ENCODE measurements at regions not wholly inside any gene's neighbourhood (a gene's known extent, or its start where the extent isn't known, plus 50 kb on each side); places are given as distances from the start of the nearest gene placed in this dataset.

DNA sequence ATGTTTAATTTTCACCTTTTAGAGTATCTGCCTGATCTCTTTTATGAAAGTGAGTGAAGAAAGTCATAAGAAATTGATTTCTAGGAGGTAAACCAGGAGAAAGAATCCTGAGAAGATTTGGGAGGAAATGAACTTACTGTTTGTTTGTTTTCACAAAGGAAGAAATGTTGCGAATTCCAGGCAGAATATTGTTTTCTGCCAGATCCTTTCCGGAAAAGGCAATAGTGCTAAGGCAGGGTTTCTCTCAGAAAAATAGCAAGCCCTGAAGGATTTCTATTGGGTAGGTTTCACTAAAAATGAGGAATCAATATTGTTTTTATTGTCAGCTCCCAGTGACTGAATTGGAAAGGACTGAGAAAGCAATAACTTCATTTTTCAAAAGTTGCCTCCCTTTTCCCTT lies 85.7 kb upstream of the TGFBR2 start:
- Histone ChIP-seq H3K27me3 (ENCODE audit: control insufficient read depth, insufficient read depth, low read length) (no peaks in the 10 kb centered on the region), H3K9ac (ENCODE audit: low read depth, low read length) (no peak overlapping the region), H3K36me3 (ENCODE audit: control insufficient read depth, insufficient read depth, low read length) (no peaks in the 10 kb centered on the region), H3K4me1 (ENCODE audit: control insufficient read depth, insufficient read depth, low read length) (no peaks in the 10 kb centered on the region), H3K4me3 (ENCODE audit: low read depth, low read length) (no peak overlapping the region), H3K9me3 (ENCODE audit: control insufficient read depth, insufficient read depth, low read length) (no peaks in the 10 kb centered on the region)

DNA sequence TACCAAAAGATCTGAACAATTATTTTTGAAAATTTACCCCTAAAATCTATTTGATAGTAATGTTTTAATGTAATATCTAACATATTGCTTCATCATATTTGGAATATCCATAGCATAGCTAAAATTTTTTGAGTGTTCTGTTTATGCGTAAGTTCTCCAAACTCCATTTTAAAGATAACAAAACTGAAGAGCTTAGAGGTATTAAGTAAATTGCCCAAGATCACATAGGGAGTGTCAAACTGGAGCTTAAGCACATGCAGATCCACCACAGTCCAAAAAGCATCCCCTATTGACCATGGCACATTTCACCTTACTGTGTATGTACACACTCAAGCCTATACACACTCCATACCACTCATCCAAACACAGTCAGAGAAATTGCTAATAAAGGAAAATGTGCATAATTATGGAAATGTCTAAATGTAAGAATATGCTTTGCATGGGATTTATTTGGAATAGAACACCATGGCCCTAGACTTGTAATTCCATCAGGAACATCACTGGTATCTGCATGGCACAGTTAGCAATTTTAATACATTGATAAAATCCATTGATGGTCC lies 85.2 kb upstream of the TGFBR2 start:
- Histone ChIP-seq H3K27me3 (ENCODE audit: control insufficient read depth, insufficient read depth, low read length) (no peaks in the 10 kb centered on the region), H3K9me3 (ENCODE audit: control insufficient read depth, insufficient read depth, low read length) (no peaks in the 10 kb centered on the region), H3K36me3 (ENCODE audit: control insufficient read depth, insufficient read depth, low read length) (no peaks in the 10 kb centered on the region), H3K9ac (ENCODE audit: low read depth, low read length) (no peak overlapping the region), H3K4me1 (ENCODE audit: control insufficient read depth, insufficient read depth, low read length) (no peaks in the 10 kb centered on the region), H3K4me3 (ENCODE audit: low read depth, low read length) (no peak overlapping the region)

DNA sequence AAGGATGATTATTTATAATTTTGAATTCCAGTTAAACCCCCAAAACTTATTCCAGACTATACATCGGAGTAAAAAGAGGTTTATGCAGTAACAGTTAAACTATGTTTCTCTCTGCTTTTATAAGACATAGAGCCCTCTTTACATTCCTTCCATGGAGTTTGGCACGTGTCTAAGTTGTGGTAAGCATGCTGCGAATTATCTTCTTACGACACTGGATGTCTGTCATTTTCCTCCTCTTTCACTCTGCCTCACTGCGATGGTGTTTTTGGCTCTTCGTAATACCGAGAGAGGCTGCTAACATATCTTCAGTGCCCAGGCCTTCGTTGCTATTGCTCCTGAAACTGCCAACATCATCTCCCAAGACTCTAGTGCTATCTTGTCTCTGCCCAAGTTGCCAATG lies 83.9 kb upstream of the TGFBR2 start:
- H3K9me3 ChIP-seq (ENCODE audit: control insufficient read depth, insufficient read depth, low read length), result no peaks in the 10 kb centered on the region
- H3K9ac ChIP-seq (ENCODE audit: low read depth, low read length), result no peak overlapping the region
- no peak overlapping the region for H3K4me3 ChIP-seq (ENCODE audit: low read depth, low read length)

DNA sequence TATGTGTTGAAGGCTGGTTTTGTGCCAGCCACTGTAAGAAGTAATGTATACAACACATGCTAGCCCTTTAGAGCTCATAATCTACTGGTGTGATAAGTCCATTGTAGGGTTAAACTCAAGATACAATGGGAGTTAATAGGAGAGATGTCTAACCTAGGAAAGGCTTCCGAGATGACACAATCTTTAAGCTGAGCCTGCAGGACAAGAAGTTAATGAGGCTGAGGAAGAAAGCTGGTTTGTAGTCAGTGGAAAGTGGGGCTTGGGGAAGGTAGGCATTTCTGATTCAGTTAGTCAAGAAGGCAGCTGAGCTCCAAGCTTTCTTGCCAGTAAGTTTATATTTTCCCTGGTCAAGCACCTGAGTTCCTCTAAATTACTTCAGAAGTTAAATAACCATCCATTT lies 83.0 kb upstream of the TGFBR2 start:
- H3K4me1 ChIP-seq (ENCODE audit: control insufficient read depth, insufficient read depth, low read length), result no peaks in the 10 kb centered on the region
- no peak overlapping the region for H3K4me3 ChIP-seq (ENCODE audit: low read depth, low read length)
- H3K9ac ChIP-seq (ENCODE audit: low read depth, low read length), result no peak overlapping the region
- no peaks in the 10 kb centered on the region for H3K36me3 ChIP-seq (ENCODE audit: control insufficient read depth, insufficient read depth, low read length)
- H3K27me3 ChIP-seq (ENCODE audit: control insufficient read depth, insufficient read depth, low read length), result no peaks in the 10 kb centered on the region
- no peaks in the 10 kb centered on the region for H3K9me3 ChIP-seq (ENCODE audit: control insufficient read depth, insufficient read depth, low read length)

More for the DNA sequence above, 83.9 kb upstream of the TGFBR2 start:
- H3K4me1 ChIP-seq (ENCODE audit: control insufficient read depth, insufficient read depth, low read length), result no peaks in the 10 kb centered on the region
- H3K27me3 ChIP-seq (ENCODE audit: control insufficient read depth, insufficient read depth, low read length), result no peaks in the 10 kb centered on the region
- no peaks in the 10 kb centered on the region for H3K36me3 ChIP-seq (ENCODE audit: control insufficient read depth, insufficient read depth, low read length)

DNA sequence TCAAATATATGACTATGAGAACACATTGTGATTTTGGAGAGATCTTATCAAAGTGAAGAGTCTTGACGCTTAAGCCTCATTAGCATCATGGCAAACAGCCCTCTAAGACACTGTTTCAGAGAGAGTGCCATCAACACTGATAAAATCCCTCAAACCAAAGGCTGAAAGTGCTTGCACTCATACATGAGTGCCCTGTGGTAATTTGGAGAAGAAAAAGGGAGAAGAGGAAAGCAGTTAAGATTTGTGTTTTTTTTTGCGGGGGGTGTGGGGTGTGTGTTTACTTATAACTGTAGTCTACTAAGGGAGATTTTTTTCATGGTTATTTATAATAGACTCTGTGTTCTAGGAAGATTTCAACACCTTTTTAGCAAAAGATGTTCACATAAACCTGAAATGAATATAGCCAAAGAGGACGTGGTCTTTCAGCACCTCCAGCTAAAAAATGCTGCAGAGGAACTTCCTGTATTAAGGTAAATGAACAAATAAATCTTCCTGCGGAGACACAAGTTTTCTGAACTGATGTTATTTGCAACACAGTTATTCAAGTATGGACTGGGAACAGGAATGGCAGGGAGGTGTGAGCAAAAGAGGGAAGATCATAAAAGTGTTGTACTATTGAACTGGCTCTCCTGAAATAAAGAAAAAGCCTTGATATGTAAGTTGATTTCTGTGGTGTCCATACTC lies 81.9 kb upstream of the TGFBR2 start:
- Histone ChIP-seq H3K4me1 (ENCODE audit: control insufficient read depth, insufficient read depth, low read length) (no peaks in the 10 kb centered on the region), H3K27me3 (ENCODE audit: control insufficient read depth, insufficient read depth, low read length) (no peaks in the 10 kb centered on the region), H3K36me3 (ENCODE audit: control insufficient read depth, insufficient read depth, low read length) (no peaks in the 10 kb centered on the region), H3K4me3 (ENCODE audit: low read depth, low read length) (no peak overlapping the region), H3K9me3 (ENCODE audit: control insufficient read depth, insufficient read depth, low read length) (no peaks in the 10 kb centered on the region), H3K9ac (ENCODE audit: low read depth, low read length) (no peak overlapping the region)

DNA sequence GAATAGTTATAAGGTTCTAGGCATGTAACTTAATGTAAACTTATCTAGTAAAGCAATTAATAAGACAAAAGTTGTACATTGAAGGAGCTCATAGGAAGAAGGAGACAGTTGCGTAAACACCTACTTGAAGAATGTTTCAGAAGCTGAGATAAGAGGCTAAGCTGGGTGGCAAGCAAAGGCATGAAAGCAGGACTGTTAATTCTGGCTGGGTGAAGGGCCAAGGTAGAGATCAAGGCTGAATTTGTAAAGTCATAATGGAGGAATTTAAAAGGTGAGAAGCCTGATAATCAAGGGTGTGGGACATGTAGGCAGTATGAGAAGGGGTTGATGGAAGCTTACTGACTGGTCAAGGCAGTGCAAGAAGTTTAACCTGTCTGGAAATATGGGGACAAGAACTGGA lies 80.4 kb upstream of the TGFBR2 start:
- Histone ChIP-seq H3K36me3 (ENCODE audit: control insufficient read depth, insufficient read depth, low read length) (no peaks in the 10 kb centered on the region), H3K4me1 (ENCODE audit: control insufficient read depth, insufficient read depth, low read length) (no peaks in the 10 kb centered on the region), H3K9ac (ENCODE audit: low read depth, low read length) (no peak overlapping the region), H3K27me3 (ENCODE audit: control insufficient read depth, insufficient read depth, low read length) (no peaks in the 10 kb centered on the region), H3K4me3 (ENCODE audit: low read depth, low read length) (no peak overlapping the region), H3K9me3 (ENCODE audit: control insufficient read depth, insufficient read depth, low read length) (no peaks in the 10 kb centered on the region)

DNA sequence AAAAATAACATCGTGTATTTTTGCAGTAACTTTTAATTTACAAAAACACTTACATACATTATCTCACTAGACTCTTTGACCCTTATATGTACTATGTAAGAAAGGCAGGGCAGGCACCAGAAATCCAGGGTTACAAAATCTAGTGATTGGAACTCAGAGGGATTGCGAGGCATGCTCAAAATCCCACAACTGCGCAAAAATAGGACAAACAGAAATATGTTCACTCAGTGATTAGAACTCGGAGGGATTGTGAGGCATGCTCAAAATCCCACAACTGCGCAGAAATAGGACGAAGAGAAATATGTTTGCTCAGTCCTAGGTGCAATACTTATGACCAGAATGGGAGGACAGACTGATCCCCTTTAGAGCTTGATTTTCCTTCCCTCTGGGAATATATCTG lies 79.2 kb upstream of the TGFBR2 start:
- Histone ChIP-seq H3K4me1 (ENCODE audit: control insufficient read depth, insufficient read depth, low read length) (no peaks in the 10 kb centered on the region), H3K9me3 (ENCODE audit: control insufficient read depth, insufficient read depth, low read length) (no peaks in the 10 kb centered on the region), H3K9ac (ENCODE audit: low read depth, low read length) (no peak overlapping the region), H3K27me3 (ENCODE audit: control insufficient read depth, insufficient read depth, low read length) (no peaks in the 10 kb centered on the region), H3K36me3 (ENCODE audit: control insufficient read depth, insufficient read depth, low read length) (no peaks in the 10 kb centered on the region), H3K4me3 (ENCODE audit: low read depth, low read length) (no peak overlapping the region)

DNA sequence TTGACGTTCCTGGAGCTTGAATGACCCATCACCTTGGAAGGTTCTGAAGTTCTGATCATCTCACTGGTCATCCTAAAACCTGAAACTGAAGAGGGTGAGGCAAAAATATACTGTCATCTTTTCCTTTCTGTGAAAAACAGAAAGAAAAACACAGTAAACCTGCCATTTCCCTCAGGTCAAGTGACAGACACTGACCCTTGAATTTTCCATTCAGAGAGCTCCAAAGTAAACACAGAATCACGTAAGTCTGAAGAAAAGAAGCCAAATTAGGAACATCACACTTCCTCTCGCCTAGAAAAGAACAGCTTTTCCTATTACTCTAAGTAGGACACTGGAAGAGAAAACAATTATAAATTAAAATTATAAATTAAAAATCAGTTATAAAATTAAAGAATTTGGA lies 78.7 kb upstream of the TGFBR2 start:
- no peaks in the 10 kb centered on the region for H3K36me3 ChIP-seq (ENCODE audit: control insufficient read depth, insufficient read depth, low read length)
- H3K4me1 ChIP-seq (ENCODE audit: control insufficient read depth, insufficient read depth, low read length), result no peaks in the 10 kb centered on the region
- H3K9ac ChIP-seq (ENCODE audit: low read depth, low read length), result no peak overlapping the region
- H3K9me3 ChIP-seq (ENCODE audit: control insufficient read depth, insufficient read depth, low read length), result no peaks in the 10 kb centered on the region
- H3K4me3 ChIP-seq (ENCODE audit: low read depth, low read length), result no peak overlapping the region
- H3K27me3 ChIP-seq (ENCODE audit: control insufficient read depth, insufficient read depth, low read length), result no peaks in the 10 kb centered on the region

DNA sequence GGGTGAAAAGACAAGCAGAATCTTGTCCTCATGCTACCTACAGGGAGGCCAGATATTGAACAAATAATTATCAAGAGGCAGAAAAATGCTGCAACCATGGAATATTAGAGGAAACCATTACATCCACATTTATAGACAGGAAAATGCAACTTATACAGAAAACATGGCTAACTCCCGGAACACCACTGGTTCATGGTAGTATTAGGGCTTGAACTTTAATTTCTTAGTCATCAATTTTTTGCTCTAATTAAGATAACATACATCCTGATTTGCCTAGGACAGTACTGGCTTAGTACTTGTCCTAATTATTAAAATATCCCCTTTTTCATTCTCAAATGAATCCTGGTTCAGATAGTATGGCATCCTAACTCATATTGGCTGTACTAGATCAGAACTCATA lies 76.3 kb upstream of the TGFBR2 start:
- no peaks in the 10 kb centered on the region for H3K27me3 ChIP-seq (ENCODE audit: control insufficient read depth, insufficient read depth, low read length)

DNA sequence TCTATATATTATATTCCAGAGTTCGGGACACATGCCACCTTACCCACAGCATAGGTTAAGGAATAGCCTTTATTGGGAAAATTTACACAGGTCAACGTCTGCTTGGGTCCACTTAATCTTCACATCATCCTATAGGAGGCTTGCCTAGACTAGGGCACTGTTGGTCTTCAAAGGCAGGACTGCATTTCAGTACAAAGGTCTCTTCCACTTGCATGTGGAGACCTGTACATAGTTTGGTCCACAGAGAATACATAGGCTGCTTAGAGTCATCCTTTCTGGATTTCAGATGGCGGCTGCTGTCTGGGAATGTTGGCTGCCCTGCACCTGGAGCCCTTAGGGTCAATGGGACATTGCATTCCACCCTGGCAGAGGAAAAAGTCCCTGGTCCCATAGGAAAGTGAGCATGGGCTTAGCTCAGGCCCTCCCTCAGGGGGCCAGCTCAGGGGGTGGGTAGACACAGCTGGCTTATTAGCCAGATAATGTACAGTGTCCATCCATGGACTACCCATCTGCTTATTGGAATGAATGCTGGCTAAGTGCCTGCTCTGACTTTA lies 75.3 kb upstream of the TGFBR2 start:
- Histone ChIP-seq H3K9me3 (ENCODE audit: control insufficient read depth, insufficient read depth, low read length) (no peaks in the 10 kb centered on the region), H3K36me3 (ENCODE audit: control insufficient read depth, insufficient read depth, low read length) (no peaks in the 10 kb centered on the region), H3K27me3 (ENCODE audit: control insufficient read depth, insufficient read depth, low read length) (no peaks in the 10 kb centered on the region), H3K9ac (ENCODE audit: low read depth, low read length) (no peak overlapping the region), H3K4me3 (ENCODE audit: low read depth, low read length) (no peak overlapping the region), H3K4me1 (ENCODE audit: control insufficient read depth, insufficient read depth, low read length) (no peaks in the 10 kb centered on the region)

More for the DNA sequence above, 76.3 kb upstream of the TGFBR2 start:
- Histone ChIP-seq H3K9me3 (ENCODE audit: control insufficient read depth, insufficient read depth, low read length) (no peaks in the 10 kb centered on the region), H3K4me3 (ENCODE audit: low read depth, low read length) (no peak overlapping the region), H3K36me3 (ENCODE audit: control insufficient read depth, insufficient read depth, low read length) (no peaks in the 10 kb centered on the region), H3K9ac (ENCODE audit: low read depth, low read length) (no peak overlapping the region), H3K4me1 (ENCODE audit: control insufficient read depth, insufficient read depth, low read length) (no peaks in the 10 kb centered on the region)

DNA sequence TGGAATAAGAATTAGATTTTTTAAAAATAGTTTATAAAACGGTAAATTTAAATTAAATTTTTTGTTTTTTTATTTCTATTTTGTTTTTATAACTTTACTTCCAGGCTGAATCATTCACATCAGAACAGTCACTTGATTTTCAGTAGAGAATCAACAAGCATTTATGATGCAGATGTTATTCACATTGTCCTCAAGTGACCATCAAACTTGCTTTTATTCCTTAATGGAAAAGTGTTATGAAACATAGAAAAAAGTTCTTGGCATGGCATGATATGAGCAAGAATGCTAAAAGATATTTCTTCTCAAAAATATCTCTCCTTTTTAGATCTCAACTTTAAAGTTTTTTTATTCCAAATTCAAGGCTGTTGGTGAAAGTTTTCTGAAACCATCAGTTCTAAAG lies 70.9 kb upstream of the TGFBR2 start:
- H3K9me3 ChIP-seq (ENCODE audit: control insufficient read depth, insufficient read depth, low read length), result no peaks in the 10 kb centered on the region
- H3K4me1 ChIP-seq (ENCODE audit: control insufficient read depth, insufficient read depth, low read length), result no peaks in the 10 kb centered on the region
- H3K9ac ChIP-seq (ENCODE audit: low read depth, low read length), result no peak overlapping the region
- no peak overlapping the region for H3K4me3 ChIP-seq (ENCODE audit: low read depth, low read length)
- no peaks in the 10 kb centered on the region for H3K27me3 ChIP-seq (ENCODE audit: control insufficient read depth, insufficient read depth, low read length)
- H3K36me3 ChIP-seq (ENCODE audit: control insufficient read depth, insufficient read depth, low read length), result no peaks in the 10 kb centered on the region

DNA sequence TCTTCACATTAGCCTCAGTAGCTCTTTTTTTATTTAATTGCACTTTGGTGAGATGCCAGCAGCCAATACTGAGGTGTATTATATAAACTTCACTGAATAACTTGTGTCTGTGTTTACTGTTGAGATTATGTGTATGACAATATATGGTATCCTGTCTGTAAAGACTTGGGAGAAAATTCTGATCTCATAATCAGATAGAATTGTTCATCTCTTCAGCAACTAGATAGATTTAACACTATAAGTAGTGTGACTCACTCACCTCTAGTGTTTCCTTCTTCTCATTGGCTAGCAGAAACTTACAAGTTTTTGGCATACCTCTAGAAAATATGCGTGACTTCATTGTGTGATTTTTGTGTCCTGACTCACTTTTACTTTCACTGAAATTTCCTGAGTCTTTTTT lies 67.6 kb upstream of the TGFBR2 start:
- Histone ChIP-seq H3K27me3 (ENCODE audit: control insufficient read depth, insufficient read depth, low read length) (no peaks in the 10 kb centered on the region), H3K4me1 (ENCODE audit: control insufficient read depth, insufficient read depth, low read length) (no peaks in the 10 kb centered on the region), H3K36me3 (ENCODE audit: control insufficient read depth, insufficient read depth, low read length) (no peaks in the 10 kb centered on the region), H3K9me3 (ENCODE audit: control insufficient read depth, insufficient read depth, low read length) (no peaks in the 10 kb centered on the region), H3K9ac (ENCODE audit: low read depth, low read length) (no peak overlapping the region), H3K4me3 (ENCODE audit: low read depth, low read length) (no peak overlapping the region)
